AG04450 (cell line): ENCODE measurements at regions not wholly inside any gene's neighbourhood (a gene's known extent, or its start where the extent isn't known, plus 50 kb on each side); places are given as distances from the start of the nearest gene placed in this dataset.
"Not testable (repeated sequence)": the region's sequence is repeated elsewhere in the genome, so short reads cannot be mapped to it uniquely, and the experiment has no call there.

Source experiments
- CTCF ChIA-PET: fragments of 300-600, 350-600 bp; formaldehyde crosslinking; extraction: SDS; loops from one replicate; lab custom pipeline; 2022; ENCODE audit warnings: antibody characterized with exemption, inconsistent platforms; lab: Charles Lee
- POLR2A ChIA-PET: fragments of 350-600 bp; formaldehyde crosslinking; extraction: SDS; loops from one replicate; lab custom pipeline; 2021; ENCODE audit warnings: antibody characterized with exemption, inconsistent platforms; lab: Yijun Ruan, JAX
- DNase-seq: peaks from one replicate; pipeline ENCODE4 v3.0.0-alpha.2; 2011; ENCODE audit warnings: low read depth, low spot score
- H3K27ac ChIP-seq: one replicate; pipeline ENCODE4 v1.5.1; 2012; ENCODE audit warnings: low read depth, low read length, control low read depth
- H3K27me3 ChIP-seq: one replicate; pipeline ENCODE4 v1.6.0; 2012; ENCODE audit warnings: low read length; ENCODE audit not compliant: control insufficient read depth, insufficient read depth
- H3K4me3 ChIP-seq: 2 replicates; pipeline ENCODE4 v1.5.1; 2011; ENCODE audit warnings: mild to moderate bottlenecking, low read depth, low read length, control low read depth
- H3K9me3 ChIP-seq: 2 replicates; pipeline ENCODE4 v1.5.1; 2012; ENCODE audit warnings: low read length; ENCODE audit not compliant: control insufficient read depth, insufficient read depth
- CTCF ChIP-seq: IDR thresholded peaks from 2 replicates; pipeline ENCODE4 v1.5.1; 2011; ENCODE audit warnings: low read depth, low read length, control low read depth, inconsistent platforms

GRCh38 chr12:67070307-67070600, 198.9 kb upstream of the CAND1 start:
- H3K9me3 ChIP-seq: no peaks in the 10 kb centered on the region
- H3K27ac ChIP-seq: no peak overlapping the region
- no peak for DNase-seq
- no peak overlapping the region for H3K4me3 ChIP-seq
- peaks cover 33% of the 10 kb centered on the region for H3K27me3 ChIP-seq
- TF ChIP-seq CTCF: no peak
- POLR2A ChIA-PET: no interaction called here
- CTCF ChIA-PET: no interaction called here

DNA sequence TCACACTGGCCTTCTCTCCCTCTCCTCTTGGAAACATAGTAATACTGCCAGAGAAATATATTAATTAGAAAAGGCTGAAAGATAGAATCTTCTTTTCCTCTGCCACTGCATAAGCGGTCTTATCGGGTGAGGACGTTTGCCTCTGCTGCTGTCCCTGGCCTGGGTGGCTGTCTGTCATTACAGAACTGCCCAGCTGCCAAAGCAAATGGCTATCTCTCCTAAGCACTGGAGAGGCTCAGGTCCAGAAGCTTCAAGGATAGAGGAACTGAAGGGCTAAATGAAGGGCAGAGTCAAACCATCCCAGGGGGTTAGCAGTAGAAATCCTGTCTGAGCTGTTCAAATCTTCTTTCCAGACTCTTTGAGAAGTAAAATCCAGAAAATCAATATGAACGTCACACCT, 198.6 kb upstream of the CAND1 start:
- Histone ChIP-seq H3K9me3 (no peaks in the 10 kb centered on the region), H3K27me3 (peaks cover 33% of the 10 kb centered on the region), H3K4me3 (no peak overlapping the region), H3K27ac (no peak overlapping the region)
- no peak for TF ChIP-seq CTCF
- DNase-seq: no peak
- ChIA-PET POLR2A (no interaction called here), CTCF (no interaction called here)

DNA sequence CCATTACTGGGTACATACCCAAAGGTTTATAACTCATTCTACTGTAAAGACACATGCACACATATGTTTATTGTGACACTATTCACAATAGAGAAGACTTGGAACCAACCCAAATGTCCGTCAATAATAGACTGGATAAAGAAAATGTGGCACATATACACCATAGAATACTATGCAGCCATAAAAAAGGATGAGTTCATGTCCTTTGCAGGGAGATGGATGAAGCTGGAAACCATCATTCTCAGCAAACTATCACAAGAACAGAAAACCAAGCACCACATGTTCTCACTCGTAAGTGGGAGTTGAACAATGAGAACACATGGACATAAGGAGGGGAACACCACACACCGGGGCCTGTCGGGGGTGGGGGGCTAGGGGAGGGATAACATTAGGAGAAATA, 196.9 kb upstream of the CAND1 start:
- DNase-seq, H3K27ac ChIP-seq, POLR2A ChIA-PET, H3K4me3 ChIP-seq, H3K9me3 ChIP-seq, CTCF ChIA-PET: not testable (repeated sequence)
- peaks cover 30% of the 10 kb centered on the region for H3K27me3 ChIP-seq

DNA sequence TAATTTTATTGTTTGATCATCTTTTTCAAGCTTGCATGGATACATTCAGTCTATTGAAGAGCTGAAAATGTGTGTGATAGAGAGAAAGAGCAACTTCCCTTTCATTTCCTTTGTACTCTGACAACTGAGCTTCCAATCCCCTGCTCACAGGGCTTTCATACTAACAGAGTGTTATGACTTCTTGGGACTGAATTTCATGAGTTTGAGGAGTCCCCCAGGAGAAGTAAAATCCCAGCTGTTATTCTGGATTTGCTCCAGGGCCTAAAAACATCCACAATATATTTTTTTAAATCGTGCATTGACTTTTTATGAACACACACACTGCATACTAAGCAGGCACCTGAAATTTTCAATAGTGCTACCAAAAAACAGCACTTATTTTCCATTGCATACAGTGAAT, 195.8 kb upstream of the CAND1 start:
- H3K27ac ChIP-seq: no peak overlapping the region
- no peaks in the 10 kb centered on the region for H3K9me3 ChIP-seq
- H3K27me3 ChIP-seq: peaks cover 20% of the 10 kb centered on the region
- TF ChIP-seq CTCF: no peak
- H3K4me3 ChIP-seq: no peak overlapping the region
- CTCF ChIA-PET: interaction anchor here (0.6 kb wide), 2 partner anchors 9 to 880 kb away, joined by 3 to 6 read pairs; no protein-coding TSS in a partner anchor
- POLR2A ChIA-PET: no interaction called here
- DNase-seq: no peak

GRCh38 chr12:67074072-67074471, 195.1 kb upstream of the CAND1 start:
- POLR2A ChIA-PET: interaction anchor here (0.8 kb wide), 1 partner anchor 195 kb away, joined by 5 read pairs; the partner anchor contains the start of gene CAND1
- CTCF ChIA-PET: no interaction called here
- no peak overlapping the region for H3K27ac ChIP-seq

More at GRCh38 chr12:67074072-67074471, 195.1 kb upstream of the CAND1 start:
- Histone ChIP-seq H3K27me3 (peaks cover 18% of the 10 kb centered on the region), H3K9me3 (no peaks in the 10 kb centered on the region), H3K4me3 (no peak overlapping the region)
- DNase-seq: no peak
- TF ChIP-seq CTCF: no peak
